Stimulated activated CD8-positive, alpha-beta memory T cell treated with anti-CD3 and anti-CD28 coated beads, Interleukin-4, amount 100 ng/mL, for 24 hours (primary cell): ENCODE measurements at regions not wholly inside any gene's neighbourhood (a gene's known extent, or its start where the extent isn't known, plus 50 kb on each side); places are given as distances from the start of the nearest gene placed in this dataset.
"Not testable (repeated sequence)": the region's sequence is repeated elsewhere in the genome, so short reads cannot be mapped to it uniquely, and the experiment has no call there.

Experiments used
- DNase-seq: peaks from one replicate; pipeline ENCODE4 v3.0.0-alpha.2; 2020; ENCODE audit warnings: low read depth

- no peak for DNase-seq
These were observed 315.2 kb upstream of the B3GAT1 start for GRCh38 chr11:134727204-134727603.

GRCh38 chr11:134725716-134726639, 313.9 kb upstream of the B3GAT1 start:
- DNase-seq = no peak

- no peak for DNase-seq
These were observed 313.2 kb upstream of the B3GAT1 start for GRCh38 chr11:134725211-134725610.

- DNase-seq = no peak
These were observed 312.7 kb upstream of the B3GAT1 start for GRCh38 chr11:134724779-134725140.

- no peak for DNase-seq
These were observed 312.2 kb upstream of the B3GAT1 start for GRCh38 chr11:134724106-134724778.

- DNase-seq = not testable (repeated sequence)
These were observed 308.6 kb upstream of the B3GAT1 start for GRCh38 chr11:134720691-134721070.

- DNase-seq = not testable (repeated sequence)
These were observed 308.1 kb upstream of the B3GAT1 start for GRCh38 chr11:134719940-134720690.

- DNase-seq = no peak
These were observed 307.4 kb upstream of the B3GAT1 start for GRCh38 chr11:134719397-134719796.

GRCh38 chr11:134716582-134716981, 304.5 kb upstream of the B3GAT1 start:
- DNase-seq = no peak

- no peak for DNase-seq
These were observed 302.1 kb upstream of the B3GAT1 start for GRCh38 chr11:134714021-134714656.

- DNase-seq = no peak
These were observed 300.4 kb upstream of the B3GAT1 start for GRCh38 chr11:134712228-134713145.

GRCh38 chr11:134711588-134711987, 299.5 kb upstream of the B3GAT1 start:
- no peak for DNase-seq

GRCh38 chr11:134710861-134711407, 298.9 kb upstream of the B3GAT1 start:
- no peak for DNase-seq

- DNase-seq = no peak
These were observed 293.8 kb upstream of the B3GAT1 start for GRCh38 chr11:134705858-134706257.

GRCh38 chr11:134702827-134703226, 290.8 kb upstream of the B3GAT1 start:
- DNase-seq = no peak

GRCh38 chr11:134701564-134702165, 289.6 kb upstream of the B3GAT1 start:
- DNase-seq = no peak

- no peak for DNase-seq
These were observed 288.1 kb upstream of the B3GAT1 start for GRCh38 chr11:134700101-134700640.

- no peak for DNase-seq
These were observed 284.4 kb upstream of the B3GAT1 start for GRCh38 chr11:134696455-134696854.

GRCh38 chr11:134691985-134692384, 279.9 kb upstream of the B3GAT1 start:
- no peak for DNase-seq

- DNase-seq = no peak
These were observed 279.3 kb upstream of the B3GAT1 start for GRCh38 chr11:134691295-134691873.
